HEK293 (cell line): ENCODE measurements at regions not wholly inside any gene's neighbourhood (a gene's known extent, or its start where the extent isn't known, plus 50 kb on each side); places are given as distances from the start of the nearest gene placed in this dataset.

Experiments used
- CTCF ChIA-PET: fragments of 350-600 bp; formaldehyde crosslinking; extraction: SDS; loops from one replicate; lab custom pipeline; 2021; ENCODE audit warnings: antibody characterized with exemption; lab: Yijun Ruan, JAX
- POLR2A ChIA-PET: fragments of 300-600 bp; formaldehyde crosslinking; extraction: SDS; loops from one replicate; lab custom pipeline; 2020; ENCODE audit warnings: antibody characterized with exemption, inconsistent platforms; lab: Yijun Ruan, JAX
- H3K27ac ChIP-seq: fragments of 200-500 bp; sonication (Bioruptor generic); 2 replicates; pipeline ENCODE4 v1.5.1; 2014; ENCODE audit warnings: low read depth, low read length, control low read depth, inconsistent platforms; ENCODE audit errors: extremely low read depth
- H3K36me3 ChIP-seq, 2 experiments: fragments of 200-500 bp in 1 of 2; sonication (Bioruptor generic) in 1 of 2; 1 replicate in 1 of 2; 2 replicates in 1 of 2; pipeline ENCODE4 v1.5.1; 2014 to 2017; ENCODE audit warnings: inconsistent platforms in 2 of 2, low read length in 2 of 2; ENCODE audit not compliant: control insufficient read depth in 2 of 2, insufficient read depth in 1 of 2
- H3K4me1 ChIP-seq: fragments of 200-500 bp; sonication (Bioruptor generic); 2 replicates; pipeline ENCODE4 v1.5.1; 2014; ENCODE audit warnings: mild to moderate bottlenecking, low read length, inconsistent platforms; ENCODE audit not compliant: control insufficient read depth, insufficient read depth
- H3K4me3 ChIP-seq: 2 replicates; pipeline ENCODE4 v1.5.1; 2011; ENCODE audit warnings: low read depth, mild to moderate bottlenecking, control low read depth, low read length, moderate library complexity
- H3K9me3 ChIP-seq: fragments of 200-500 bp; sonication (Bioruptor generic); 2 replicates; pipeline ENCODE4 v1.5.1; 2014; ENCODE audit warnings: low read depth, low read length, inconsistent platforms; ENCODE audit not compliant: control insufficient read depth, insufficient read depth
- KLF8 ChIP-seq: fragments of 450-650 bp; formaldehyde crosslinking; IDR thresholded peaks from 2 replicates; pipeline ENCODE4 v1.5.1; 2016; ENCODE audit warnings: missing biosample characterization, missing genetic modification characterization
- SCRT2 ChIP-seq: fragments of 450-650 bp; formaldehyde crosslinking; IDR thresholded peaks from 2 replicates; pipeline ENCODE4 v1.5.1; 2016; ENCODE audit warnings: missing biosample characterization, missing genetic modification characterization
- SETDB1 ChIP-seq: IDR thresholded peaks from one replicate; pipeline ENCODE4 v1.6.1; 2017; ENCODE audit warnings: mild to moderate bottlenecking, low read length, moderate library complexity, mixed read lengths; ENCODE audit not compliant: insufficient read length
- TRIM28 ChIP-seq: IDR thresholded peaks from 2 replicates; pipeline ENCODE4 v1.6.1; 2011; ENCODE audit warnings: low read length, control low read depth, borderline replicate concordance
- ZBTB20 ChIP-seq: fragments of 450-650 bp; formaldehyde crosslinking; IDR thresholded peaks from 2 replicates; pipeline ENCODE4 v1.5.1; 2016; ENCODE audit warnings: missing biosample characterization, missing genetic modification characterization
- ZFHX2 ChIP-seq: fragments of 450-650 bp; formaldehyde crosslinking; conservative IDR thresholded peaks from 2 replicates; pipeline ENCODE4 v1.5.1; 2016; ENCODE audit warnings: missing biosample characterization, missing genetic modification characterization
- ZFP41 ChIP-seq: fragments of 450-650 bp; formaldehyde crosslinking; IDR thresholded peaks from 2 replicates; pipeline ENCODE4 v1.5.1; 2016; ENCODE audit warnings: missing biosample characterization, missing genetic modification characterization, borderline replicate concordance
- ZNF148 ChIP-seq: fragments of 450-650 bp; formaldehyde crosslinking; IDR thresholded peaks from 2 replicates; pipeline ENCODE4 v1.5.0; 2017; ENCODE audit warnings: missing biosample characterization, missing genetic modification characterization, borderline replicate concordance
- ZNF37A ChIP-seq: fragments of 450-650 bp; IDR thresholded peaks from 2 replicates; pipeline ENCODE4 v1.5.1; 2018; ENCODE audit warnings: missing biosample characterization, missing genetic modification characterization
- ZNF561 ChIP-seq: fragments of 450-650 bp; IDR thresholded peaks from 2 replicates; pipeline ENCODE4 v1.5.1; 2018; ENCODE audit warnings: missing biosample characterization, missing genetic modification characterization, borderline replicate concordance
- ZNF639 ChIP-seq: fragments of 450-650 bp; formaldehyde crosslinking; IDR thresholded peaks from 2 replicates; pipeline ENCODE4 v1.5.1; 2016; ENCODE audit warnings: missing biosample characterization, missing genetic modification characterization
- ZSCAN23 ChIP-seq: fragments of 450-650 bp; formaldehyde crosslinking; IDR thresholded peaks from 2 replicates; pipeline ENCODE4 v1.5.1; 2016; ENCODE audit warnings: missing biosample characterization, missing genetic modification characterization
- ZXDB ChIP-seq: fragments of 450-650 bp; formaldehyde crosslinking; IDR thresholded peaks from 2 replicates; pipeline ENCODE4 v1.5.1; 2016; ENCODE audit warnings: missing biosample characterization, missing genetic modification characterization
- TF ChIP-seq, protein P1 (sequence below): fragments of 450-650 bp; formaldehyde crosslinking; IDR thresholded peaks from 2 replicates; pipeline ENCODE4 v1.5.1; 2017; ENCODE audit warnings: missing biosample characterization, mild to moderate bottlenecking, missing genetic modification characterization, moderate library complexity

DNA sequence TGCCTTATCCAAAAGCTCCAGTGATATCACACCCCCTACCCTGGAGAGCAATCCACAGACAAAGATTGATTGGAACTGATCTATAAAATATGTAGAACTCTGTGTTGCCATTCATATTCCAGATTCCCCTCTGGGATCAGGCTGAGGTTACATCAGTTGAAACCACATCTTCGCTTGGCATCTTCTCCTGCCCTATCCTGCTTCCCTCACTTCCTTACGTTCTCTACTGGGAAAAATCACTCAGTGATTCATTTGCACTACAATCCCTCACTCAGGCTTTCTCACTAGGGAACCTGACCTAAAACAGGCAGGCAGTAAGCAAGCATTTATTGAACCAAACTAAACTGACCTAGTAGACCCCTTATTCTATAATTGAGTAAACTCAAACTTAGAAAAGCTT, 111.7 kb downstream of the ESM1 start:
- Histone ChIP-seq H3K9me3 (no peaks in the 10 kb centered on the region), H3K4me3 (no peak overlapping the region), H3K36me3 (no peaks in the 10 kb centered on the region)
- CTCF ChIA-PET, result interaction anchor here (0.8 to 2.1 kb wide), 5 partner anchors 31 to 383 kb away, joined by 3 to 6 read pairs (median 3); partner anchors contain the start of gene GPX8
- TF ChIP-seq ZNF37A (no peak), ZNF561 (tag by site-specific recombination) (no peak), SETDB1 (no peak), ZNF639 (tag by site-specific recombination) (no peak), ZBTB20 (tag by site-specific recombination) (no peak), ZNF148 (tag by site-specific recombination) (no peak), ZFHX2 (tag by site-specific recombination) (no peak), ZFP41 (no peak), KLF8 (no peak), TRIM28 (no peak)
- TF ChIP-seq, all 188 proteins: peak for 0
- H3K27ac ChIP-seq, result no peak overlapping the region
- POLR2A ChIA-PET, result interaction anchor here (0.7 kb wide), 1 partner anchor 286 kb away, joined by 3 read pairs; the partner anchor contains the start of gene GPX8
- H3K4me1 ChIP-seq, result peaks cover 3% of the 10 kb centered on the region; the same call in 1 of the 2 replicates

DNA sequence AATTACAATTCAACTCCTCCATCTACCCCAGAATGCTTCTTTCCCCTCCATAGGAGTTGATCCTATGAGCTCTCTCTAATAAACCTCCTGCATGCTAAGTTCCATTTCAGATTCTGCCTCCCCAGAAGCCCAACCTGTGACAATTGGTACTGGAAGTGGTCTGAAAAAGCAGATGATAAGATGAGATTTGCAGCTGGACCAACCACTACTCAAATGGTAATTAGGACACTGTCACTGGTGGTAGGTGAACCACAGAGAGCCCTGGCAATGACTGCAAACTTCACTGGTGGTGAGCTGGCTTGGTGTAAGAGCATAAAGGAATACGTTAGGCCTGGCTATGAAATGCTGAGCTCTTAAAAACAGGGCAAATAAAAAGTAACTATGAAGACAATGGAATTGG, 112.6 kb downstream of the ESM1 start:
- POLR2A ChIA-PET, result interaction anchor here (0.7 kb wide), 1 partner anchor 287 kb away, joined by 3 read pairs; the partner anchor contains the start of gene GPX8
- Histone ChIP-seq H3K9me3 (no peaks in the 10 kb centered on the region), H3K27ac (no peak overlapping the region), H3K4me1 (peaks cover 3% of the 10 kb centered on the region; the same call in 1 of the 2 replicates), H3K4me3 (no peak overlapping the region), H3K36me3 (no peaks in the 10 kb centered on the region)
- no peak for TF ChIP-seq ZBTB20 (tag by site-specific recombination)
- TF ChIP-seq, protein P1, sequence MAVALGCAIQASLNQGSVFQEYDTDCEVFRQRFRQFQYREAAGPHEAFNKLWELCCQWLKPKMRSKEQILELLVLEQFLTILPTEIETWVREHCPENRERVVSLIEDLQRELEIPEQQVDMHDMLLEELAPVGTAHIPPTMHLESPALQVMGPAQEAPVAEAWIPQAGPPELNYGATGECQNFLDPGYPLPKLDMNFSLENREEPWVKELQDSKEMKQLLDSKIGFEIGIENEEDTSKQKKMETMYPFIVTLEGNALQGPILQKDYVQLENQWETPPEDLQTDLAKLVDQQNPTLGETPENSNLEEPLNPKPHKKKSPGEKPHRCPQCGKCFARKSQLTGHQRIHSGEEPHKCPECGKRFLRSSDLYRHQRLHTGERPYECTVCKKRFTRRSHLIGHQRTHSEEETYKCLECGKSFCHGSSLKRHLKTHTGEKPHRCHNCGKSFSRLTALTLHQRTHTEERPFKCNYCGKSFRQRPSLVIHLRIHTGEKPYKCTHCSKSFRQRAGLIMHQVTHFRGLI (tag by site-specific recombination), result peak; percentile 68; the same call in 1 of the 2 replicates
- TF ChIP-seq, all 188 proteins: peak for 1
- CTCF ChIA-PET, result interaction anchor here (0.6 to 4.4 kb wide), 6 partner anchors 22 to 657 kb away, joined by 3 to 23 read pairs (median 4); partner anchors contain the start of gene SNX18

DNA sequence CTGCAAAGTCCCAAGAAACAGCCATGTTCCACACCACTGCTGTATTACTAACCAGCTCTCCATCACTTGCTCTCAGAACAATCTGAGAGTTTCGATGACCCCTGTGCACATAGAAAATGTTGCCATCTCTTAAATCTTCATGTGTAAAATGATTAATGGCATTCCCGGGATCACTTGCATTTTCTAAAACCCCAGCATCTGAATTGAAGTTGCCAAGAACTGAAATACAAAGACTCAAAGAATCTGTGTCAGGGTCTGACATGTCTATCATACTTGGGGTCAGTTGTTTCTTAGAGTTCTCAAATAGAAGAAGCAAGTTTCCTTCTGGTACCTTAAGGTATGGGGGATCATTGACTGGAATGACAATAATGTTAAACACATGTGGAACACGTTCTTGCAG, 115.1 kb downstream of the ESM1 start:
- no peaks in the 10 kb centered on the region for H3K9me3 ChIP-seq
- no peaks in the 10 kb centered on the region for H3K36me3 ChIP-seq
- no peak overlapping the region for H3K27ac ChIP-seq
- H3K4me1 ChIP-seq, result peaks cover 3% of the 10 kb centered on the region; the same call in 1 of the 2 replicates
- H3K4me3 ChIP-seq, result no peak overlapping the region
- ChIA-PET POLR2A (no interaction called here), CTCF (interaction anchor here (0.6 to 4.4 kb wide), 3 partner anchors 354 to 1392 kb away, joined by 3 to 23 read pairs (median 4); partner anchors contain the start of gene SNX18)
- TF ChIP-seq ZSCAN23 (tag by site-specific recombination) (no peak), SCRT2 (tag by site-specific recombination) (no peak), ZXDB (no peak)
